NCI-H524 treated with DMSO at 0.1 percent for 48 hours (cell line): ENCODE measurements at regions not wholly inside any gene's neighbourhood (a gene's known extent, or its start where the extent isn't known, plus 50 kb on each side); places are given as distances from the start of the nearest gene placed in this dataset.

Experiments
- DNase-seq: peaks from one replicate; lab custom pipeline; 2025; lab: John Stamatoyannopoulos, UW

DNA sequence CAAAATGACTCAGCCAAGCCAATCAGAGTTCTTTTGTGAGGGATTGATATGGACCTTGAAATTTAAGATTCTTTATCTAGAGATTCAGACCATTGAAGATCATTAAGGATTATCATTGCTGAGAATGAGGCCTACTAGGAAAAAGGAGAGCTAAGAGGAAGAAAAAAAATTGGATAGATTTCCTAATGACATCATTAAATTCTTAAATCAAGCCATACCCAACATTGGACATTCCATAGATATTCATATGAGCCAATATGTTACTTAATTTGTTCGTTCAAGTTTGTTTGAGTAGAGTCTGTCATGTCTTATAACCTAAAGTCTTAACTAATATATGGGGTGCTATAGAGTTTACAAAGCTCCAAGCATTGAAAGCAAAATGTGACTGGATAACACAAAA, 727.9 kb upstream of the SEMA6A start:
- DNase-seq: no peak

DNA sequence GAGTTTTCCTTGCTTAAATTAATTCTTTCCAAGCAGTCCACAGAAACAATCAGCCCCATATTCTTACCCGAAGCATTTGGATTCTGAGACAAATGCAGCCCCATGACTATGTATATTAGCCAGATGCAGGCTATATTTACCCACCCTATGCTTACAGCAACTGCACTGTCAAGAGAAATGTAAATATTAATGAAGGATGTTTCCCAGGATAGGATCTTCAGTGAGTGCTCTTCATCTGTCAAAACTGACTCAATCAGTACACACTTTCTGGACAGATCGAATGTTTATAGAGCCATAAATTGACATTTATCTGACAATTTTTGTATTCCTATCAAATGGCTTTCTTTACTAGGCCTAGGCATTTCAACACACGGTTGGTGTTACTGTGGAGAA, 725.3 kb upstream of the SEMA6A start:
- DNase-seq: no peak

DNA sequence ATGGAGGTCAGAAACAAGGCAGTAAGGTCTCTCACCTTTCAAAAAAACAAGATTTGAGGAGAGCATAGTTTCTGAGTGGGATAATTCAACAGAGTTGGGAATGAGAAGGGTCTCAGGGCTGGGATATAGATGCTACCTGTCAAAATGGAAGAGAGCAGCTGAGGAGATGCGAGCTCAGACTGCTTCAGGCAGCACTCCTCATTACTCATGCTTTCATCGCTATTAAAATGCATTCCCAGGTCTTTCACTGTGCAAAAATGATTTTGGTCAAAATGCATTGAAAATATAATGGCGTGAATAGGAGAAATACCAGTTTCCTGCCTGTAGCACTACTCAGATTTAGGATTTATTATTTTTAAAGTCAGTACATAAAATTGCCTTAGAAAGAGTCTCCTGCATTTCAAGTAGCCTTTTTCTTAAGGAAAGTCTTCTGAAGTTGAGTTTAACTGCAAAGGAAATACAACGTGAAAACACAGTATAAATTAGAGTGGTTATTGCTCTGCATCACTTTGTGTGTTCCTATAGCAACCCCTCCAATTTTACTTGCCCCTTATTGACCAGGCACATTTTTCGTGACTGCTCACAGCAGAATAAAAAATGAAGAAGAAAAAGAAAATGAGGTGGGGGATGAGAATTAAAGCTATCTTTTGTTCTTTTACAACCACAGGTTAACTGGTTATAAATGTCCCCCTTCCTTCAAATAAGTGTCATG, 724.8 kb upstream of the SEMA6A start:
- DNase-seq: no peak

DNA sequence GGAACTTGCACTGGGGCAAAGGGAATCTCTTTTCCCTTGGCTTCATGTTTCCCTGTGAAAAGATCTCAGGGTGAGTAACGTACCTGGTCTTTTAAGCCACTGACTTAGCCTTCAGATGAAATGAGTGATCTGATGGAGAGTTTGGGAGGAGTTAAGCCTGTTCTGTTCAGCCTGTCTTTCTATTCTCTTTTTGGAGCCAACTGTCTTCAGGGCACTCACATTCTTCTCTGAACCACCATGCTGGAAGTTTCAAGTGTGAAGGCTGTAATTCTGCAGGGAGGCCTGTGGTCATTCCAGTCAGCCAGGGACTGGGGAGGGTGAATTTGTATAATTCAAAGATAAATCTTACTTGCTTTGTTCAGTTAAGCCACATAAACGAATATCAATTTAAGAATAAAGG, 722.2 kb upstream of the SEMA6A start:
- no peak for DNase-seq

DNA sequence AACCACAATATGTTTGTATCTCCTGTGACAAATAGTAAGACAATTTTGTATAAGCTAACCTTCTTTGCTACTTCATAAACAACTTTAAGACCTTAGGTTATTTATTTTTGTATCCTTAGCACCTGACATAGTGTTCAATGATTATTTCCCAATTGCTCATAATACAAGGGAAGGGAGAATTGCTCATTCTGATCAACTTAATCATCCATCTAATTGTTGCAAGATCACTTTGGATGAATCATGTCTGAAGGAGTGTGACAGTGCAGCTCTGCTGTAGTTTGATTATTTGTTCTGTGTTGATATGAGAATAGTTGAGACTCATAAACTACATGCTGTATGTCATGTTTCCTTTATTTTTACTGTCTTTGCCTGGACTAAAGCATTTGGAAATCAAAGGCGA, 721.3 kb upstream of the SEMA6A start:
- DNase-seq: no peak

DNA sequence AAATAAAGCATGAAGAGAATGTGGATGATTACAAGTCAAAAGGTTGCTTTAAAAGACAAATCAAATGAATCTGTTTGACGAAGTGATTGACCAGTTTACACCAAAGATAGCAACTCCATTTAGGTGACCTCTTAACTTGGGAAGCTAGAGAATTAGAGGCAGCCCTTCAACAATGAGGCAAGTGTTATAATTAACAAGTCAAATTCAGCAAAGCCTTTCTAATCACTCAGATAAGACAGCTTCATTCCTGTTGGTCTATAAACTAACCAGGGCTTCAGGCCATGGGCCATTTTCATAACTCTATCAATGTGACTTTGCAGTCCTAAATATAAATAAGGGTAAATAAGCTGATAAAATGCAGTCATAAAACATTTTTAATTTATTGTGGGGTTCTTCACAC, 712.2 kb upstream of the SEMA6A start:
- no peak for DNase-seq

DNA sequence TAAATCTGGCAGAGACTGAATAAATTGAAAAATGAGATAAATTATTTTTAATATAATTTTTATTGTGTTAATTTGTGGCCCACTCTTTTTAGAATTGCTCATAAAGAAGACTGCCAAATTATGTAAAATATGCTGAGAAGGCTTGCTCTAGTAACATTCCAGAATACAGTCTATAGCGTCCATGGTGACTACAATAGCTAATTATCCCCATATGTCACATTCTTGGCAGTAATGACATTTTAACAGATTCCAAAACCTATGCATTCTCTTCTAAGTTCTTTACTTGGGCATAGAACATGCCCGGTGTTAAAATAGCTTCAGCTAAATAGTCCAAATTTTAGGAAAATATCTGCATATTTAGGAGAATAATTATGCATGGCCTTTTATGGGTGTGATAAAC, 697.0 kb upstream of the SEMA6A start:
- no peak for DNase-seq

DNA sequence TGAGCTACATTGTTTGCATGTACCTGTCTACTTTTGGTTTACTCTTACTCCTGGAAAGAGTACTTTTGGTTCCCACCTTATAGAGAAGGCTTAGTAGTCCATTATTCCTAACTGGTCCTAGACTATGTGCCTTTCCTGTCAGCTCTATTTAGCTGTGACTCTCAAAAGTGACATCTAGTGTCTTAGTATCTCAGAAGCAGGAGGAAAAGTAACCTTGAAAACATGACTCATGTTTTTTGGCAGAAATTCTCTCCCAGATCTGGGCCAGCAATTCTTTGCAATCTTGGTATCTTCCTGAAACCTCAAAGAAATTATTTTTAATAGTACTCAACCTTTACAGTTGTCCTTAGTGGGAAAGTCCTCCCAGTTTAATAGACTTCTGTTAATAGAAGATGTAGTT, 691.7 kb upstream of the SEMA6A start:
- no peak for DNase-seq

DNA sequence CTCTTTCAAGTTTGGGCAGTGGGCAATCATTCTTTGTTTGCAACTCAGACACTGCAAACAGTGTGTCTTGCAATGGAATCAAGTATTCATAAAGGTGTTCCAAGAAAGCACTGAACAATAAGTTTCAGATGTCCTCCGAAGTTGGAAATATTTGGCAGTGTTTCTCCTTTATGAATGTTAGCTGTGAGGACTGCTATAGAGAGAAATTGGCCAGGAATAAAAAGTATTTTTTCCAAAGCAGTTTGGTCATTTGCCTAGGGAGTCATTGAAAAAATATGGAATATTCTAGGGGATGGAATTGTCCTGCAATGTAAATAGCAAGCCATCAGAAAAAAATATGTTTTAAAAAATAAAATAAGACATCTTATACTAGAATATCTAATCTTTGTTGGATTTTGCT, 688.6 kb upstream of the SEMA6A start:
- DNase-seq: no peak

DNA sequence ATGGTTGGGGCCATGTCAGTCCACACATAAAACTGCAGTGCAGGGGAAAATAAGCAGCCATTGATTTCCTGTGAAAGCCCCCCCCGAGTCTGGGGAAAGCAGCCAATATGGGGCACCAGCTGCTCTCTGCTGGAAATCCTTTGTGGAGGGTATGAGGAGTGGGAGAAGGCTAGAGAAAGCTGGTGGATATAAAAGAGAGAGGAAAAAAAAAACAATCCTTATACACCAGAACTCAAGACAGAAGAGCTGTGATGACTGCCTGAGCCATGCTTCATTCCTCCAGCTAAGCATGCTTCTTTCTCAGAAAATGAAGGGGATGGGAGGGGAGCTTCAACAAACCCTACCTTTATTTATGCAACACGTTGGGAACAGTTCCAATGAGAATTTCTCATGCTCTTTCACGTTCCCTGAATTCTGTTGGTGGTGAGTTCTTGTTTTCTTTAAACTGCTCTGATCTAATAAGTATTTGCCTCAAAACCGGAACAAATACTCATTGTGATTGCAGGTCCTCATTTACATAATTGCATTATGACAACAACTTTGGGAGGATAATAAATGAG, 688.0 kb upstream of the SEMA6A start:
- no peak for DNase-seq

DNA sequence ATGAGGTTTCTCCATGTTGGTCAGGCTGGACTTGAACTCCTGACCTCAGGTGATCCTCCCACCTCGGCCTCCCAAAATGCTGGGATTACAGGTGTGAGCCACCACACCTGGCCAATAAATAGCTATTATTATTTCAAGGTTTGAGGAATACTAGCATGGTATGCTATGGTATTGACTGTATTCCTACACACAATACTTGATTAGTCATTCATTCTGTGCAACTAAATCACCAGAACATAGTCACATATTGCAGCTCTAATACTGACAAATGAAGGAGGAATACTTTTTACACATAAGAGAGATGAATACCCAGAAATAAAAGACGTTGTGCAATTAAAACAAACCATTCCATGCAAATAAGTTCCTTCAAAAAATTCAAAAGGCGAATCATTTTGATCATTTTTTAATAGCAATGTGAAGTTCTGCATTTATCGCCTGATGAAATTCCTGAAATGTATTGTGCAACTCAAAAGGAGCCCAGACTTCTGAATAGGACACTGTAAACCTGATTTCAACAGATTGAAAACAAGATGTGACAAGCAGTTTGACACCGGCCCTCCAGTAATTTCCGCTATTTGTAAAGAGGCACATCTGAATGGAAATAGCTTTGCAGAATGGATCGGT, 687.4 kb upstream of the SEMA6A start:
- no peak for DNase-seq

DNA sequence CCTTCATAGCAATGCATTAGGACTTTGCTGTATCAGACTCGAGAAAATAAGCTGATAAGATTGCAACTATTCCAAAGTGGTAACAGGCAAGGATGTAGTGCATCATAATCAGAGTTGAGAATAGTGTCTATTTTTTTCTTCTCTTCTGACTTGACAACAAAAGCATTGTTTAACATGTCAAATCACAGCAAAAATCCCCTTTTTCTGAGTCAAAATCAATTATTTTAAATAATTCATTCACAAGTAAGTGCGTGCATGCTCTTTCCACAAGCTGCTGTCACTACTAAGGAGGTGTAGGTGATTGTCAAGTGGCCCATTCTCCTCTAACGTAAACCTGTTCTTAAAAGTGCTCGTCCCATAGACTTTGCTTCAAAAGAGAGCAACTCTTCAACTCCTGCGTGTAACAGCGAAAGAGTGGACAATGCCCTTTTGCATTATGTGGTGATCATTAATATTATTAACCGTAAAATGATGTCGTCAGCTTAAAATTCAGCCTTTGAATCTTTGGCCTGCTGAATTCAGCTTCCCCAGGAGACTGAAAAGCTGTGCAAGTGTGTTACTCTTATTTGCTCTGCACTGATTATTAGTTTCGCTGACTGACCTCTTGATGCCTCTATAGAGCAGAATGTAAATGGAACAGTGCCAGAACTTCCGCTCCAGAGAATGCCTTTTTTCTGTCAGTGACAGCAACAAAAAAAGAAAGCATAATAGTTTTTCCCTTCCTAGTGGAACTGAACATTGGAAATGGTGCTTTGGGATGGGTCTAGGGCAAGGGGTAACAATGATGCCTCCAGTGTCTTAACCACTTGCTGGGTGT, 680.8 kb upstream of the SEMA6A start:
- DNase-seq: no peak

DNA sequence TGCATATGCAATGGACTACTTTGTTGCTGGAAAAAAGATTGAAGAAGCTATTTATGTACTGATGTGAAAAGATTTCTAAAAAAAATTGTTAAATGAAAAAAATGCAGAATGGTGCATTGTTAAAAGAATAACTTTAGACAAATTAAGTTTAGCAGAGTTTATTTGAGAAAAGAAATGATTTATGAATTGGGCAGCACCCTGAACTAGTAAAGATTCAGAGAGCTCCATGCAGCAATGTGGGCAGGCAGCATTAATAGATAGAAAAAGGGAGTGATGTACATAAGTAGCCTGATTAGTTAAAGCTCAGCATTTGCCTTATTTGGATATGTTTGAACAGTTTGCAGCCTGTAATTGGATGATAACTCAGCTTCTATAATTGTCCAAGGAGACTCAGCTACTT, 677.9 kb upstream of the SEMA6A start:
- DNase-seq: no peak

DNA sequence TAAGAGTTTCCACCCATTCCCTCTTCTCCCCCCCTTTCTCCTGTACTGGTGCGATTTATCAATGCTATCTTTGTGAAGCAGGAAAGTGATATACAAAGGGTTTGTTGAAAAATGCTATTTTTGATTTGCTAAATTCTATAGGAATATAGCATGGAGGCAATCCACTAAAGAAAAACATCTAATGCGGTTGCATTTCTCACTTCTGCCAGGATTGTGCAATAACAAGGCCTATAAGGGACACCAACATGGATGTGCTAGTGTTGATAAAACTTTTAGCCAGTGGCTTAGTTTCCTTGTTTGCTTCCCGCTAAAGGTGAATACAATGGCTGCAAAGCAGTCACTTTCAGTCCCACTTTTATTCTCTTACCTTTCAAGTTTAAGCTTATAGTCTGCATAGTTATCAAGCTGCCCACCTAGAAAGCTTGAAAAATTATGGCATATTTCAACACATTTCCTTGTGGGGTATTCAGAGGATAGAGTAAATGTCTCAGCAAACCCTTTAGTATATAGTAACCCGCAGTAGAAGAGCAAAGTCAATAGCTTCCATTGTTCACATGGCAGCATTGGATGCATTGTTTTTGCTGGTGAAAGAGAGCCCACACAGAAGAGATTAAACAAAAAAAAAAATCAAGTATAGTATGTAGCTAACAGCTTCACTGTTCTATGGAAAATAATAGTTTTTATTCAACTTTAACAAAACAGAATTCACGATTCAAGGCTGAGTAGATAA, 674.6 kb upstream of the SEMA6A start:
- no peak for DNase-seq

DNA sequence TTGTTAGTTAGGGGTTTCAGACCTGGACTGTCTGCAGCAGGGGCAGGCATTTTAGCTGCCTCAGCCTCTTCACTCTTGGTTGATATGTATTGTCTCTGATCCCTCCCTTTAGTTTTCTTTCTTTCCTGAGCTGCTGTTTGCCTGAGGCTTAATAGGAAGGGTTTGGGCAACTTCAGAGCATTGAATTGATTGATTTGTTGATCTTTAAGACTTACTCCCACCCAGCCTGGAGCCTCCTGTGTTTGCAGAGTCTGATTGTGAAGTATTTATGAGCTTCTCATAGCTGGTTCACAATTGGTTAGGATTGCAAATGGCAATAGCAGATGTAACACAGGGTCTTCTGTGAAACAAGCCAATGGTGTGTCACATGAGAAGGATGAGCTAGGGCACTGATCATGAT, 671.8 kb upstream of the SEMA6A start:
- DNase-seq: no peak

DNA sequence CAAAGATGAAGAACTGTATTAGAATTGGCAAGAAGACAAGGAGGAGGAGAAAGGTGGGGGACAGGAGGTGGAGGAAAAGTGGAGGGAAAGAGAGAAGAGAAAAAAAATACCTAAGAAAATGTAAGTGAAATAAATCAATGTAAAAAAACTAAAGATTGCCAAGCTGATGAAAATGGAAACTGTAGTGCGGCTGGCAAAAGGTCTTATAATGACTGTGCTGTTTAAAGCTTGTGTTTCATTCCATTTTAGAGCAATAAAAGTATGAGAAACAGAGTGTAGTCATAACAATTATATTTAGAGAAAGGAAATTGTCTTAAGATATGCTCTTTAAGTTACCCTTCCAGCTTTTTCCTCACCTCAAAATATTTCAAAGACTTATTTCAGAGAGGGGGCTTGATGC, 670.5 kb upstream of the SEMA6A start:
- DNase-seq: no peak

DNA sequence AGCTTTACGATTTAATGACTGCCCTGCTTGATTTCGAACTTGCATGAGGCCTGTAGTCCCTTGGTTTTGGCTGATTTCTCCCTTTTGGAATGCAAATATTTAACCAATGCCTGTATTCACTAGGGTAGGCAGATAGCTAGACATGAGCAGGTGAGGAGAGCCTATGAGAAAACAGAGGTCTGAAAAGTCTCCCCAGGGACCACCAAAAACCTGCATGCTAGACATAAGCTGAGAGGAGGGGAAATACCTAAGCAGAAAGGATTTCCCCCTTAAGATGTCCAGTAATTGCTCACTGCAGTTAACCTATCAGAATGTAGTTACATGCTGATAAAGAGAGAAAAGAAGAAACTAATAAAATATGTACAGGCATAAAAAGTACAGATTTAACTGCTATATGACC, 667.4 kb upstream of the SEMA6A start:
- no peak for DNase-seq

DNA sequence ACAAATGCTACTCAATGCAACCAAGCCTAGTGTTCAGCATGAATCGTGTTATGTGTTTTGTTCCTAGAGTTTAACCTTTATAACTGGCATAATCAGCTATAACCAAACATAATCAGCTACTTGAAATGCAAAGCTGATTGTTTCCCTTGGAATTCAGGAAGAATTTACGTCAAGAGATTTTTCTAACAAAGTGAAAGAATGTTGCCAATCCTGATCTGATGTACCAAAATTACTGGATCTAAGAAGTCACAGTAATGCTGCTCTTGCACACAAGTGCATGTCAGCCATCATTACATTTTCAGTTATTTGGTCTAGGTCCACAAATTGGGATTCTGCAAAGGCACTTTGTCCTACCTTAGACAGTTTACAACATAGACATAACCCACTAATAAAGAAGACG, 662.3 kb upstream of the SEMA6A start:
- no peak for DNase-seq

DNA sequence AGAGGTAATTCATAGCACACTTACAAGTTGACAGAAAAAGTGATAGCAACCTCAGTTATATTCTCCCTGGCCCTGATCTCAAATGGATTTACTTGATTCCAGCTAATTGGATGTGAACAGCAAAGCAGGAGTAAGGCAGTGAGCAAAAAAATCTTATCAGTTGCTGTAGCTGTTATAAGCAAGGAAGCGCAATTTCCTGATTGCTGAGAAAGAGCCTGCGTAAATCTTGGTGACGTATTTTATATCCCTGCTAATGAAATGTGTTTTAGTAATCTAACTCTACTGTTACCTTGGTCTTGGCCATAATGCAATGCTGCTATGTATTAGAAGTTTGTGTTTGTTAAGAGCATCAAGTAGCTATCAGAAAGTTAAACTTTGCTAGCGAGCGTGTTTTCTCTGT, 661.2 kb upstream of the SEMA6A start:
- DNase-seq: no peak

DNA sequence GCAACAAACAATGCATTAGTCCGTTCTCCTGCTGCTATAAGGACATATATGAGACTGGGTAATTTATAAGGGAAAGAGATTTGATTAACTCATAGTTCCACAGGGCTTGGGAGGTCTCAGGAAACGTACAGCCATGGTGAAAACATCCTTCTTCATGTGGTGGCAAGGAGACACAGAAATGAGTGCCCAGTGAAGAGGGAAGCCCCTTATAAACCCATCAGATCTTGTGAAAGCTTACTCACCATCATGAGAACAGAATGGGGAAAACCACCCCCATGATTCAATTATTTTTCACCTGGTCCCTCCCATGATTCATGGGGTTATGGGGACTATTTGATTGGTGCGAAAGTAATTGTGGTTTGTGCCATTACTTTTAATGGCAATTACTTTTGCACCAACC, 655.8 kb upstream of the SEMA6A start:
- DNase-seq: no peak

DNA sequence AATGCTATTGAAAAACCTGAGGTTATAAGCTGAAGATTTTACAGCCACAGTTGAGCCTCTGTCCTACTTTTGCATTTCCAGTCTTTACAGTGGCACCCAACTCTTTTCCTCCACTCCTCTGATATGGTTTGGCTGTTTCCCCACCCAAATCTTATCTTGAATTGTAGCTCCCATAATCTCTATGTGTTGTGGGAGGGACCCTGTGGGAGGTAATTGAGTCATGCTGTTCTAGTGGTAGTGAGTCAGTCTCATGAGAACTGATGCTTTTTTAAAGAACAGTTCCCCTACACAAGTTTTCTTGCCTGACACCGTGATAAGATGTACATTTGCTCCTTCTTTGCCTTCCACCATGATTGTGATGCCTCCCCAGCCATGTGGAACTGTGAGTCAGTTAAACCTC, 646.1 kb upstream of the SEMA6A start:
- DNase-seq: no peak

DNA sequence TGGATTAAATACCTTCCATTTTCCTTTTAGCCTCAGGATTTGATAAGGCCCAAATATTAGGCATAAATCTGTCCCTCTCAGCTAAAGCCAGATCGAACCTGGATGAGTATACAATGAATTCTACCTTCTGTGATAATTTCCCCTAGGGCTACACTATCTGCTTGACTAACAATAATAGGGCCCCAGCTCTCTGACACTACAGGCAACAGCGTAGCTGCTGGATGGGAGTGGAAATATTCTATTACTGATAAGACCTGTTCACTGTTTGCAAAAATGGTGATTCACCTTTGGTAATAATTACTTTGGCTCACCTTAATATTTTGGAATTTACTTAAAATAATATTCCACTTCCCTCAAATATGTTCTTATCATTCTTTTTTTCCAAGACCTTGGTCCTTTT, 644.2 kb upstream of the SEMA6A start:
- DNase-seq: no peak
